Common myeloid progenitor, CD34-positive (primary cell): ENCODE measurements at regions not wholly inside any gene's neighbourhood (a gene's known extent, or its start where the extent isn't known, plus 50 kb on each side); places are given as distances from the start of the nearest gene placed in this dataset.

Source experiments
- CTCF ChIA-PET: fragments of 350-600 bp; sonication (Branson Sonifier 250); formaldehyde crosslinking; loops from one replicate; lab custom pipeline; 2021; ENCODE audit warnings: antibody characterized with exemption; lab: Charles Lee
- POLR2A ChIA-PET: fragments of 350-600 bp; sonication (Branson Sonifier 250); formaldehyde crosslinking; loops from one replicate; lab custom pipeline; 2021; ENCODE audit warnings: antibody characterized with exemption; lab: Charles Lee
- DNase-seq, 3 donors: peaks; one replicate each; pipeline versions ENCODE4 v3.0.0 to v3.0.0-alpha.2; 2013
- H3K27ac ChIP-seq, 2 experiments: 1 replicate in 1 of 2; 2 replicates in 1 of 2; pipeline ENCODE4 v1.7.0; 2013; ENCODE audit warnings: inconsistent platforms in 2 of 2, low read length in 2 of 2, mild to moderate bottlenecking in 2 of 2, low read depth in 1 of 2, moderate library complexity in 1 of 2; ENCODE audit not compliant: severe bottlenecking in 2 of 2, insufficient read depth in 1 of 2, poor library complexity in 1 of 2
- H3K27me3 ChIP-seq, 5 experiments: replicated peaks in 2 of 5; 1 replicate in 3 of 5; 2 replicates in 2 of 5; pipeline versions ENCODE4 v1.6.1 to v1.7.0; 2013; ENCODE audit warnings: low read length in 4 of 5, mild to moderate bottlenecking in 2 of 5, moderate library complexity in 2 of 5, inconsistent platforms in 1 of 5; ENCODE audit not compliant: insufficient read depth in 5 of 5, control insufficient read depth in 4 of 5
- H3K36me3 ChIP-seq, 4 experiments: 1 replicate in 2 of 4; 2 replicates in 2 of 4; pipeline versions ENCODE4 v1.6.1 to v1.7.0; 2013; ENCODE audit warnings: low read length in 3 of 4, control low read depth in 1 of 4, mild to moderate bottlenecking in 1 of 4; ENCODE audit not compliant: control insufficient read depth in 4 of 4, insufficient read depth in 4 of 4
- H3K4me1 ChIP-seq, 4 experiments: 1 replicate in 3 of 4; 2 replicates in 1 of 4; pipeline versions ENCODE4 v1.6.1 to v1.7.1; 2013; ENCODE audit warnings: low read length in 3 of 4, mild to moderate bottlenecking in 3 of 4, control low read depth in 1 of 4, inconsistent platforms in 1 of 4, moderate library complexity in 1 of 4; ENCODE audit not compliant: control insufficient read depth in 4 of 4, insufficient read depth in 4 of 4; ENCODE audit errors: control extremely low read depth in 1 of 4
- H3K4me3 ChIP-seq, 7 experiments: 1 replicate in 4 of 7; 2 replicates in 3 of 7; pipeline versions ENCODE4 v1.5.1 to v1.7.0; 2013; ENCODE audit warnings: mild to moderate bottlenecking in 7 of 7, low read length in 6 of 7, moderate library complexity in 6 of 7, inconsistent platforms in 2 of 7, low read depth in 2 of 7, control low read depth in 1 of 7; ENCODE audit not compliant: insufficient read depth in 4 of 7, control insufficient read depth in 1 of 7; ENCODE audit errors: extremely low read depth in 1 of 7
- H3K9me3 ChIP-seq, 5 experiments: 1 replicate in 4 of 5; 2 replicates in 1 of 5; pipeline versions ENCODE4 v1.6.1 to v1.7.1; 2013; ENCODE audit warnings: low read length in 4 of 5, mild to moderate bottlenecking in 2 of 5, inconsistent platforms in 1 of 5, low read depth in 1 of 5, moderate library complexity in 1 of 5; ENCODE audit not compliant: control insufficient read depth in 4 of 5, insufficient read depth in 2 of 5; ENCODE audit errors: control extremely low read depth in 1 of 5
- WGBS: methylation state at CpG from one replicate; pipeline ENCODE4 v1.1.5; 2013; ENCODE audit not compliant: insufficient coverage; 5-methylcytosine and 5-hydroxymethylcytosine counted together

GRCh38 chr7:84317536-84317935 is 122.9 kb upstream of the SEMA3A start:
- ChIA-PET CTCF (no interaction called here), POLR2A (no interaction called here)
- Histone ChIP-seq H3K4me1 (no peaks in the 10 kb centered on the region), H3K4me3 (no peak overlapping the region), H3K27ac (no peak overlapping the region), H3K27me3 (no peaks in the 10 kb centered on the region), H3K36me3 (no peaks in the 10 kb centered on the region), H3K9me3 (no peaks in the 10 kb centered on the region)
- DNase-seq, result no peak

- ChIA-PET CTCF (no interaction called here), POLR2A (no interaction called here)
- no CpG with 5 or more reads among the region's 2 CpGs for WGBS
- H3K4me1 ChIP-seq, result no peaks in the 10 kb centered on the region
- H3K27ac ChIP-seq, result no peak overlapping the region
- H3K27me3 ChIP-seq, result no peaks in the 10 kb centered on the region
- H3K9me3 ChIP-seq, result no peaks in the 10 kb centered on the region
- H3K4me3 ChIP-seq, result no peak overlapping the region
- DNase-seq, result no peak
- H3K36me3 ChIP-seq, result no peaks in the 10 kb centered on the region
Observed at GRCh38 chr7:84314263-84314662, 119.7 kb upstream of the SEMA3A start.

GRCh38 chr7:84304407-84304806 is 109.8 kb upstream of the SEMA3A start:
- no CpG with 5 or more reads among the region's 2 CpGs for WGBS
- no peaks in the 10 kb centered on the region for H3K27me3 ChIP-seq
- H3K4me3 ChIP-seq, result no peak overlapping the region
- no peak for DNase-seq
- no peaks in the 10 kb centered on the region for H3K9me3 ChIP-seq
- no peak overlapping the region for H3K27ac ChIP-seq
- ChIA-PET CTCF (no interaction called here), POLR2A (no interaction called here)
- no peaks in the 10 kb centered on the region for H3K4me1 ChIP-seq
- no peaks in the 10 kb centered on the region for H3K36me3 ChIP-seq

GRCh38 chr7:84302949-84303348 is 108.4 kb upstream of the SEMA3A start:
- Histone ChIP-seq H3K4me1 (no peaks in the 10 kb centered on the region), H3K9me3 (no peaks in the 10 kb centered on the region), H3K4me3 (no peak overlapping the region), H3K27ac (no peak overlapping the region), H3K27me3 (no peaks in the 10 kb centered on the region), H3K36me3 (no peaks in the 10 kb centered on the region)
- POLR2A ChIA-PET, result no interaction called here
- DNase-seq, result no peak
- CTCF ChIA-PET, result no interaction called here
- 92% methylated on average over 2 of the region's 3 CpGs for WGBS

- Histone ChIP-seq H3K27ac (no peak overlapping the region), H3K4me3 (no peak overlapping the region), H3K4me1 (no peaks in the 10 kb centered on the region), H3K9me3 (no peaks in the 10 kb centered on the region), H3K27me3 (no peaks in the 10 kb centered on the region), H3K36me3 (no peaks in the 10 kb centered on the region)
- ChIA-PET CTCF (no interaction called here), POLR2A (no interaction called here)
- DNase-seq, result no peak
Observed at GRCh38 chr7:84297616-84298015, 103.0 kb upstream of the SEMA3A start.

GRCh38 chr7:84294847-84295455 is 100.4 kb upstream of the SEMA3A start:
- Histone ChIP-seq H3K27ac (no peak overlapping the region), H3K36me3 (no peaks in the 10 kb centered on the region), H3K4me1 (no peaks in the 10 kb centered on the region), H3K27me3 (no peaks in the 10 kb centered on the region), H3K4me3 (no peak overlapping the region), H3K9me3 (no peaks in the 10 kb centered on the region)
- ChIA-PET CTCF (no interaction called here), POLR2A (no interaction called here)
- no CpG with 5 or more reads among the region's 1 CpG for WGBS
- no peak for DNase-seq

GRCh38 chr7:84294391-84294790 is 99.8 kb upstream of the SEMA3A start:
- Histone ChIP-seq H3K27ac (no peak overlapping the region), H3K4me1 (no peaks in the 10 kb centered on the region), H3K27me3 (no peaks in the 10 kb centered on the region), H3K4me3 (no peak overlapping the region), H3K9me3 (no peaks in the 10 kb centered on the region), H3K36me3 (no peaks in the 10 kb centered on the region)
- CTCF ChIA-PET, result no interaction called here
- no peak for DNase-seq
- no CpG with 5 or more reads among the region's 2 CpGs for WGBS
- POLR2A ChIA-PET, result no interaction called here
